Natural killer cell treated with Interleukin-12 subunit alpha and Interleukin-12 subunit beta and Interleukin-15 and Interleukin-18, amount 100 ng/mL, for 72 hours (primary cell): ENCODE measurements at regions not wholly inside any gene's neighbourhood (a gene's known extent, or its start where the extent isn't known, plus 50 kb on each side); places are given as distances from the start of the nearest gene placed in this dataset.

Experiments used
- ATAC-seq, 2 donors: fragments of 150-1000 bp; cut with Tn5 transposase in 1 of 2; sonication (Bioruptor Pico), chemical (Tn5 transposase) in 1 of 2; 2 replicates each; pipeline ENCODE4 v1.10.0; 2021
- DNase-seq: peaks from one replicate; pipeline ENCODE4 v3.0.0; 2022; ENCODE audit warnings: low spot score
- H3K27ac Mint-ChIP-seq, 2 donors: 1 replicate in 1 of 2; 2 replicates in 1 of 2; pipeline ENCODE4 v1.8.0; 2022; ENCODE audit warnings: mixed read lengths in 2 of 2, mild to moderate bottlenecking in 1 of 2, moderate library complexity in 1 of 2
- H3K27me3 Mint-ChIP-seq, 2 donors: 1 replicate in 1 of 2; 2 replicates in 1 of 2; pipeline ENCODE4 v1.8.0; 2022; ENCODE audit warnings: mixed read lengths in 2 of 2
- H3K36me3 Mint-ChIP-seq: one replicate; pipeline ENCODE4 v1.8.0; 2022; ENCODE audit warnings: mixed read lengths
- H3K4me1 Mint-ChIP-seq, 2 donors: 1 replicate in 1 of 2; 2 replicates in 1 of 2; pipeline ENCODE4 v1.8.0; 2022; ENCODE audit warnings: low read depth in 2 of 2, mixed read lengths in 2 of 2, mild to moderate bottlenecking in 1 of 2
- H3K4me3 Mint-ChIP-seq: one replicate; pipeline ENCODE4 v1.8.0; 2022; ENCODE audit warnings: mixed read lengths
- H3K9me3 Mint-ChIP-seq: 2 replicates; pipeline ENCODE4 v1.8.0; 2022; ENCODE audit warnings: mixed read lengths

- Mint-ChIP-seq H3K4me3 (no peak overlapping the region), H3K27ac (no peak overlapping the region), H3K9me3 (peaks cover 2% of the 10 kb centered on the region), H3K27me3 (peaks cover 0 to under 1% of the 10 kb centered on the region in 2 donors), H3K36me3 (no peaks in the 10 kb centered on the region), H3K4me1 (no peaks in the 10 kb centered on the region)
- DNase-seq = no peak
- no peak for ATAC-seq
Observed at GRCh38 chr7:21064698-21065648, 278.3 kb upstream of the SP8 start.

- Mint-ChIP-seq H3K27ac (no peak overlapping the region), H3K4me3 (no peak overlapping the region), H3K36me3 (no peaks in the 10 kb centered on the region), H3K9me3 (no peaks in the 10 kb centered on the region), H3K4me1 (no peaks in the 10 kb centered on the region), H3K27me3 (no peaks in the 10 kb centered on the region)
- DNase-seq (no peak), ATAC-seq (no peak)
Observed at GRCh38 chr7:21066221-21066620, 279.5 kb upstream of the SP8 start.

- no peaks in the 10 kb centered on the region for H3K27me3 Mint-ChIP-seq
- no peaks in the 10 kb centered on the region for H3K9me3 Mint-ChIP-seq
- no peaks in the 10 kb centered on the region for H3K4me1 Mint-ChIP-seq
- H3K4me3 Mint-ChIP-seq = no peak overlapping the region
- DNase-seq (no peak), ATAC-seq (no peak)
- no peaks in the 10 kb centered on the region for H3K36me3 Mint-ChIP-seq
- H3K27ac Mint-ChIP-seq = no peak overlapping the region
Observed at GRCh38 chr7:21067216-21067615, 280.5 kb upstream of the SP8 start.

GRCh38 chr7:21070571-21071090, 283.9 kb upstream of the SP8 start:
- DNase-seq = no peak
- Mint-ChIP-seq H3K4me3 (no peak overlapping the region), H3K9me3 (peaks cover 2% of the 10 kb centered on the region), H3K4me1 (no peaks in the 10 kb centered on the region), H3K27me3 (peaks cover 5 to 6% of the 10 kb centered on the region in 2 donors), H3K36me3 (no peaks in the 10 kb centered on the region), H3K27ac (no peak overlapping the region)
- no peak for ATAC-seq

- Mint-ChIP-seq H3K4me1 (no peaks in the 10 kb centered on the region), H3K36me3 (no peaks in the 10 kb centered on the region), H3K9me3 (peaks cover 2% of the 10 kb centered on the region), H3K4me3 (no peak overlapping the region), H3K27ac (no peak overlapping the region), H3K27me3 (peaks cover 6 to 11% of the 10 kb centered on the region in 2 donors)
- ATAC-seq (no peak), DNase-seq (no peak)
Observed at GRCh38 chr7:21071561-21072501, 285.1 kb upstream of the SP8 start.

- no peak for ATAC-seq
- DNase-seq = no peak
- peaks cover 2% of the 10 kb centered on the region for H3K9me3 Mint-ChIP-seq
- H3K36me3 Mint-ChIP-seq = no peaks in the 10 kb centered on the region
- peaks cover 6 to 11% of the 10 kb centered on the region in 2 donors for H3K27me3 Mint-ChIP-seq
- H3K4me3 Mint-ChIP-seq = no peak overlapping the region
- H3K27ac Mint-ChIP-seq = no peak overlapping the region
- no peaks in the 10 kb centered on the region for H3K4me1 Mint-ChIP-seq
Observed at GRCh38 chr7:21076054-21076453, 289.4 kb upstream of the SP8 start.

GRCh38 chr7:21076574-21076973, 289.9 kb upstream of the SP8 start:
- no peaks in the 10 kb centered on the region for H3K4me1 Mint-ChIP-seq
- peaks cover 6 to 11% of the 10 kb centered on the region in 2 donors for H3K27me3 Mint-ChIP-seq
- DNase-seq (no peak), ATAC-seq (no peak)
- no peak overlapping the region for H3K27ac Mint-ChIP-seq
- H3K36me3 Mint-ChIP-seq = no peaks in the 10 kb centered on the region
- peaks cover 2% of the 10 kb centered on the region for H3K9me3 Mint-ChIP-seq
- H3K4me3 Mint-ChIP-seq = no peak overlapping the region

- ATAC-seq = no peak
- H3K9me3 Mint-ChIP-seq = peaks cover 2% of the 10 kb centered on the region
- DNase-seq = no peak
- H3K27me3 Mint-ChIP-seq = peaks cover 9 to 11% of the 10 kb centered on the region in 2 donors
- no peaks in the 10 kb centered on the region for H3K4me1 Mint-ChIP-seq
- H3K36me3 Mint-ChIP-seq = no peaks in the 10 kb centered on the region
- no peak overlapping the region for H3K27ac Mint-ChIP-seq
- no peak overlapping the region for H3K4me3 Mint-ChIP-seq
Observed at GRCh38 chr7:21077602-21078001, 290.9 kb upstream of the SP8 start.

GRCh38 chr7:21084286-21084685, 297.6 kb upstream of the SP8 start:
- DNase-seq (no peak), ATAC-seq (no peak)
- H3K36me3 Mint-ChIP-seq = no peaks in the 10 kb centered on the region
- H3K4me3 Mint-ChIP-seq = no peak overlapping the region
- H3K27ac Mint-ChIP-seq = no peak overlapping the region
- no peaks in the 10 kb centered on the region for H3K4me1 Mint-ChIP-seq
- H3K9me3 Mint-ChIP-seq = peaks cover 2% of the 10 kb centered on the region
- H3K27me3 Mint-ChIP-seq = peaks cover 8 to 11% of the 10 kb centered on the region in 2 donors

- ATAC-seq (no peak), DNase-seq (no peak)
- Mint-ChIP-seq H3K27me3 (peaks cover 6 to 11% of the 10 kb centered on the region in 2 donors), H3K4me3 (no peak overlapping the region), H3K36me3 (no peaks in the 10 kb centered on the region), H3K9me3 (peaks cover 2% of the 10 kb centered on the region), H3K27ac (no peak overlapping the region), H3K4me1 (no peaks in the 10 kb centered on the region)
Observed at GRCh38 chr7:21086688-21087087, 300.0 kb upstream of the SP8 start.

GRCh38 chr7:21089653-21090052, 303.0 kb upstream of the SP8 start:
- ATAC-seq = no peak
- no peaks in the 10 kb centered on the region for H3K36me3 Mint-ChIP-seq

GRCh38 chr7:21092766-21093702, 306.3 kb upstream of the SP8 start:
- no peak overlapping the region for H3K27ac Mint-ChIP-seq

More at GRCh38 chr7:21089653-21090052, 303.0 kb upstream of the SP8 start:
- Mint-ChIP-seq H3K27ac (no peak overlapping the region), H3K9me3 (peaks cover 2% of the 10 kb centered on the region), H3K27me3 (peaks cover 9 to 22% of the 10 kb centered on the region in 2 donors), H3K4me1 (no peaks in the 10 kb centered on the region), H3K4me3 (no peak overlapping the region)
- DNase-seq = no peak

GRCh38 chr7:21094589-21094988, 307.9 kb upstream of the SP8 start:
- H3K27ac Mint-ChIP-seq = no peak overlapping the region
- H3K4me1 Mint-ChIP-seq = no peaks in the 10 kb centered on the region
- no peaks in the 10 kb centered on the region for H3K36me3 Mint-ChIP-seq
- peaks cover 4% of the 10 kb centered on the region for H3K9me3 Mint-ChIP-seq
- no peak for ATAC-seq
- no peak for DNase-seq
- H3K27me3 Mint-ChIP-seq = peaks cover 3 to 24% of the 10 kb centered on the region in 2 donors
- H3K4me3 Mint-ChIP-seq = no peak overlapping the region

More at GRCh38 chr7:21092766-21093702, 306.3 kb upstream of the SP8 start:
- H3K36me3 Mint-ChIP-seq = no peaks in the 10 kb centered on the region
- peaks cover 4% of the 10 kb centered on the region for H3K9me3 Mint-ChIP-seq
- no peaks in the 10 kb centered on the region for H3K4me1 Mint-ChIP-seq
- H3K4me3 Mint-ChIP-seq = no peak overlapping the region
- peaks cover 6 to 27% of the 10 kb centered on the region in 2 donors for H3K27me3 Mint-ChIP-seq
- DNase-seq (no peak), ATAC-seq (no peak)
